OCI-LY1 (cell line): ENCODE measurements at regions not wholly inside any gene's neighbourhood (a gene's known extent, or its start where the extent isn't known, plus 50 kb on each side); places are given as distances from the start of the nearest gene placed in this dataset.

Experiments used
- H2AFZ ChIP-seq: fragments of 200-600 bp; sonication (generic), shearing (Covaris generic); 2 replicates; pipeline ENCODE4 v1.6.0; 2014; ENCODE audit warnings: antibody characterized with exemption, mild to moderate bottlenecking, low read length
- H3F3A ChIP-seq: fragments of 200-600 bp; sonication (generic), shearing (Covaris generic); 2 replicates; pipeline ENCODE4 v1.6.0; 2014; ENCODE audit warnings: mild to moderate bottlenecking, antibody characterized with exemption, low read length, moderate library complexity; ENCODE audit not compliant: insufficient read depth
- H3K27ac ChIP-seq: fragments of 200-600 bp; sonication (generic); 2 replicates; pipeline ENCODE4 v1.5.1; 2014; ENCODE audit warnings: low read length, mixed run types, mild to moderate bottlenecking, low read depth; ENCODE audit not compliant: poor library complexity, severe bottlenecking
- H3K27me3 ChIP-seq: fragments of 200-600 bp; sonication (generic); 2 replicates; pipeline ENCODE4 v1.6.0; 2014; ENCODE audit warnings: antibody characterized with exemption, mild to moderate bottlenecking, low read length, moderate library complexity; ENCODE audit not compliant: insufficient read depth
- H3K36me3 ChIP-seq: fragments of 200-600 bp; sonication (generic); 2 replicates; pipeline ENCODE4 v1.6.1; 2014; ENCODE audit warnings: mild to moderate bottlenecking, antibody characterized with exemption, low read length, moderate library complexity, mixed read lengths; ENCODE audit not compliant: insufficient read depth
- H3K4me1 ChIP-seq: fragments of 200-600 bp; sonication (generic); 2 replicates; pipeline ENCODE4 v1.5.1; 2014; ENCODE audit warnings: mild to moderate bottlenecking, low read length, moderate library complexity; ENCODE audit not compliant: insufficient read depth, severe bottlenecking
- H3K4me2 ChIP-seq: fragments of 200-600 bp; sonication (generic), shearing (Covaris generic); 2 replicates; pipeline ENCODE4 v1.6.1; 2014; ENCODE audit warnings: low read length
- H3K4me3 ChIP-seq: fragments of 200-600 bp; sonication (generic); 2 replicates; pipeline ENCODE4 v1.5.1; 2014; ENCODE audit warnings: low read length, low read depth, mild to moderate bottlenecking, mixed read lengths; ENCODE audit not compliant: poor library complexity, severe bottlenecking
- H3K79me2 ChIP-seq: fragments of 200-600 bp; shearing (Covaris generic); 2 replicates; pipeline ENCODE4 v1.6.1; 2016; ENCODE audit warnings: mixed run types, low read length, mixed read lengths; ENCODE audit not compliant: insufficient read depth
- H3K9ac ChIP-seq: fragments of 200-600 bp; sonication (generic), shearing (Covaris generic); 2 replicates; pipeline ENCODE4 v1.6.1; 2014; ENCODE audit warnings: mild to moderate bottlenecking, low read length, mixed read lengths
- H3K9me2 ChIP-seq: fragments of 200-600 bp; sonication (generic), shearing (Covaris generic); 2 replicates; pipeline ENCODE4 v1.6.1; 2014; ENCODE audit warnings: low read depth, mild to moderate bottlenecking, low read length, mixed read lengths
- H3K9me3 ChIP-seq: fragments of 200-600 bp; shearing (Covaris generic); 2 replicates; pipeline ENCODE4 v1.6.1; 2014; ENCODE audit warnings: low read length, mixed read lengths
- H4K20me1 ChIP-seq: fragments of 200-600 bp; sonication (generic), shearing (Covaris generic); 2 replicates; pipeline ENCODE4 v1.6.0; 2016; ENCODE audit warnings: mild to moderate bottlenecking, low read length; ENCODE audit not compliant: insufficient read depth
- EZH2 ChIP-seq: fragments of 200-600 bp; sonication (generic), shearing (Covaris generic); IDR thresholded peaks from 2 replicates; pipeline ENCODE4 v1.8.0; 2017; ENCODE audit warnings: borderline replicate concordance, mixed run types, mild to moderate bottlenecking, antibody characterized with exemption, low read length, moderate library complexity, mixed read lengths
- TF ChIP-seq, protein P1 (sequence below): fragments of 200-600 bp; sonication (generic), shearing (Covaris generic); IDR thresholded peaks from 2 replicates; pipeline ENCODE4 v1.5.1; 2017; ENCODE audit warnings: mild to moderate bottlenecking, antibody characterized with exemption, low read length, moderate library complexity, mixed read lengths

GRCh38 chr3:161964857-161965256, 468.2 kb downstream of the OTOL1 start:
- no peak overlapping the region for H3K27ac ChIP-seq
- H4K20me1 ChIP-seq = no peaks in the 10 kb centered on the region
- H3K4me2 ChIP-seq = no peak overlapping the region
- H3K9me3 ChIP-seq = no peaks in the 10 kb centered on the region
- no peaks in the 10 kb centered on the region for H3F3A ChIP-seq
- H3K9me2 ChIP-seq = no peaks in the 10 kb centered on the region; the same call in 1 of the 2 replicates
- TF ChIP-seq, protein P1, sequence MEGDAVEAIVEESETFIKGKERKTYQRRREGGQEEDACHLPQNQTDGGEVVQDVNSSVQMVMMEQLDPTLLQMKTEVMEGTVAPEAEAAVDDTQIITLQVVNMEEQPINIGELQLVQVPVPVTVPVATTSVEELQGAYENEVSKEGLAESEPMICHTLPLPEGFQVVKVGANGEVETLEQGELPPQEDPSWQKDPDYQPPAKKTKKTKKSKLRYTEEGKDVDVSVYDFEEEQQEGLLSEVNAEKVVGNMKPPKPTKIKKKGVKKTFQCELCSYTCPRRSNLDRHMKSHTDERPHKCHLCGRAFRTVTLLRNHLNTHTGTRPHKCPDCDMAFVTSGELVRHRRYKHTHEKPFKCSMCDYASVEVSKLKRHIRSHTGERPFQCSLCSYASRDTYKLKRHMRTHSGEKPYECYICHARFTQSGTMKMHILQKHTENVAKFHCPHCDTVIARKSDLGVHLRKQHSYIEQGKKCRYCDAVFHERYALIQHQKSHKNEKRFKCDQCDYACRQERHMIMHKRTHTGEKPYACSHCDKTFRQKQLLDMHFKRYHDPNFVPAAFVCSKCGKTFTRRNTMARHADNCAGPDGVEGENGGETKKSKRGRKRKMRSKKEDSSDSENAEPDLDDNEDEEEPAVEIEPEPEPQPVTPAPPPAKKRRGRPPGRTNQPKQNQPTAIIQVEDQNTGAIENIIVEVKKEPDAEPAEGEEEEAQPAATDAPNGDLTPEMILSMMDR = no peak
- TF ChIP-seq EZH2 = no peak
- no peaks in the 10 kb centered on the region for H3K36me3 ChIP-seq
- no peak overlapping the region for H2AFZ ChIP-seq
- H3K27me3 ChIP-seq = no peaks in the 10 kb centered on the region
- H3K4me1 ChIP-seq = no peaks in the 10 kb centered on the region
- no peaks in the 10 kb centered on the region for H3K79me2 ChIP-seq
- no peak overlapping the region for H3K9ac ChIP-seq
- no peak overlapping the region for H3K4me3 ChIP-seq

- H4K20me1 ChIP-seq = no peaks in the 10 kb centered on the region
- no peak overlapping the region for H3K27ac ChIP-seq
- TF ChIP-seq EZH2 = no peak
- no peaks in the 10 kb centered on the region for H3K27me3 ChIP-seq
- no peaks in the 10 kb centered on the region for H3K9me2 ChIP-seq
- H3K9me3 ChIP-seq = no peaks in the 10 kb centered on the region
- H3K4me3 ChIP-seq = no peak overlapping the region
- no peaks in the 10 kb centered on the region for H3K4me1 ChIP-seq
- H3K79me2 ChIP-seq = no peaks in the 10 kb centered on the region
- H3K4me2 ChIP-seq = no peak overlapping the region
- no peaks in the 10 kb centered on the region for H3F3A ChIP-seq
- no peak overlapping the region for H3K9ac ChIP-seq
- no peaks in the 10 kb centered on the region for H3K36me3 ChIP-seq
- no peak overlapping the region for H2AFZ ChIP-seq
Observed at GRCh38 chr3:161969867-161970266, 473.3 kb downstream of the OTOL1 start.

- Histone ChIP-seq H3K27me3 (no peaks in the 10 kb centered on the region), H3F3A (no peaks in the 10 kb centered on the region), H3K4me2 (no peak overlapping the region), H2AFZ (no peak overlapping the region), H4K20me1 (no peaks in the 10 kb centered on the region), H3K9me2 (no peaks in the 10 kb centered on the region), H3K9ac (no peak overlapping the region), H3K79me2 (no peaks in the 10 kb centered on the region), H3K36me3 (no peaks in the 10 kb centered on the region), H3K9me3 (no peaks in the 10 kb centered on the region), H3K4me3 (no peak overlapping the region), H3K4me1 (no peaks in the 10 kb centered on the region), H3K27ac (no peak overlapping the region)
- no peak for TF ChIP-seq EZH2
- TF ChIP-seq, protein P1 = no peak
Observed at GRCh38 chr3:161975201-161975600, 478.6 kb downstream of the OTOL1 start.

- H3F3A ChIP-seq = no peaks in the 10 kb centered on the region
- no peaks in the 10 kb centered on the region for H3K36me3 ChIP-seq
- no peak overlapping the region for H2AFZ ChIP-seq
- no peak overlapping the region for H3K9ac ChIP-seq
- H3K4me2 ChIP-seq = no peak overlapping the region
- TF ChIP-seq EZH2 = no peak
- TF ChIP-seq, protein P1 = no peak
- no peaks in the 10 kb centered on the region for H4K20me1 ChIP-seq
- H3K9me2 ChIP-seq = no peaks in the 10 kb centered on the region
- no peak overlapping the region for H3K4me3 ChIP-seq
- H3K4me1 ChIP-seq = no peaks in the 10 kb centered on the region
- H3K27me3 ChIP-seq = no peaks in the 10 kb centered on the region
- H3K9me3 ChIP-seq = no peaks in the 10 kb centered on the region
- H3K79me2 ChIP-seq = no peaks in the 10 kb centered on the region
- no peak overlapping the region for H3K27ac ChIP-seq
Observed at GRCh38 chr3:161977063-161977462, 480.5 kb downstream of the OTOL1 start.
